Ishikawa (cell line): ENCODE measurements at regions not wholly inside any gene's neighbourhood (a gene's known extent, or its start where the extent isn't known, plus 50 kb on each side); places are given as distances from the start of the nearest gene placed in this dataset.

Experiments used
- CEBPB ChIP-seq: IDR thresholded peaks from 2 replicates; pipeline ENCODE4 v1.6.1; 2012
- EGR1 ChIP-seq: IDR thresholded peaks from 2 replicates; pipeline ENCODE4 v1.6.1; 2012
- EP300 ChIP-seq: IDR thresholded peaks from 2 replicates; pipeline ENCODE4 v1.6.1; 2012; ENCODE audit warnings: borderline replicate concordance
- FOXM1 ChIP-seq: IDR thresholded peaks from 2 replicates; pipeline ENCODE4 v1.6.1; 2012; ENCODE audit warnings: low read depth, borderline replicate concordance
- NFIC ChIP-seq: IDR thresholded peaks from 2 replicates; pipeline ENCODE4 v1.6.1; 2012
- RAD21 ChIP-seq: IDR thresholded peaks from 2 replicates; pipeline ENCODE4 v1.6.1; 2012; ENCODE audit warnings: low read depth
- TAF1 ChIP-seq: IDR thresholded peaks from 2 replicates; pipeline ENCODE4 v1.6.1; 2012; ENCODE audit warnings: low read depth, mild to moderate bottlenecking
- TEAD4 ChIP-seq: IDR thresholded peaks from 2 replicates; pipeline ENCODE4 v1.6.1; 2012
- ZBTB7A ChIP-seq: IDR thresholded peaks from 2 replicates; pipeline ENCODE4 v1.6.1; 2012; ENCODE audit warnings: low read depth
- TF ChIP-seq, protein P1 (sequence below): IDR thresholded peaks from 2 replicates; pipeline ENCODE4 v1.6.1; 2012; ENCODE audit warnings: low read depth, mild to moderate bottlenecking
- TF ChIP-seq, protein P2 (sequence below): IDR thresholded peaks from 2 replicates; pipeline ENCODE4 v1.6.1; 2012
- TF ChIP-seq, protein P3 (sequence below): IDR thresholded peaks from 2 replicates; pipeline ENCODE4 v1.6.1; 2012

DNA sequence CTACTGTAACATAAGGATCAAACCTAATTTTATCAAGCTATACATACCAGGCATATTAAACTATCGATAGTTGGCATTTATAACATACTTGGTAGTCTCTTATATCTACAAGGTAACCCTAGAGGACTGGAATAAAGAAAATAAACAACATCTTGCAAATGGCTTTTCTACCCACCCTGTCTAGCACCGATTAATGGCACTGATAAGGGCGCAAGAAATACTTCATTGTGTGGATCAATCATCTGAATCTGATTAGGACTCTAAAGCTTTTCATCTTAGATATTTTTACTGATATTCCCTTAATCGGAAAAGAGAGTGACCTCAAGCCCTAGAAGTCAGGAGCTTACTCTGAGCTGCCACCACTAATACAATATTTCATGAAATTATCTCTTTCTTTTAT lies 1461.7 kb upstream of the PIK3C3 start:
- TF ChIP-seq, protein P1, sequence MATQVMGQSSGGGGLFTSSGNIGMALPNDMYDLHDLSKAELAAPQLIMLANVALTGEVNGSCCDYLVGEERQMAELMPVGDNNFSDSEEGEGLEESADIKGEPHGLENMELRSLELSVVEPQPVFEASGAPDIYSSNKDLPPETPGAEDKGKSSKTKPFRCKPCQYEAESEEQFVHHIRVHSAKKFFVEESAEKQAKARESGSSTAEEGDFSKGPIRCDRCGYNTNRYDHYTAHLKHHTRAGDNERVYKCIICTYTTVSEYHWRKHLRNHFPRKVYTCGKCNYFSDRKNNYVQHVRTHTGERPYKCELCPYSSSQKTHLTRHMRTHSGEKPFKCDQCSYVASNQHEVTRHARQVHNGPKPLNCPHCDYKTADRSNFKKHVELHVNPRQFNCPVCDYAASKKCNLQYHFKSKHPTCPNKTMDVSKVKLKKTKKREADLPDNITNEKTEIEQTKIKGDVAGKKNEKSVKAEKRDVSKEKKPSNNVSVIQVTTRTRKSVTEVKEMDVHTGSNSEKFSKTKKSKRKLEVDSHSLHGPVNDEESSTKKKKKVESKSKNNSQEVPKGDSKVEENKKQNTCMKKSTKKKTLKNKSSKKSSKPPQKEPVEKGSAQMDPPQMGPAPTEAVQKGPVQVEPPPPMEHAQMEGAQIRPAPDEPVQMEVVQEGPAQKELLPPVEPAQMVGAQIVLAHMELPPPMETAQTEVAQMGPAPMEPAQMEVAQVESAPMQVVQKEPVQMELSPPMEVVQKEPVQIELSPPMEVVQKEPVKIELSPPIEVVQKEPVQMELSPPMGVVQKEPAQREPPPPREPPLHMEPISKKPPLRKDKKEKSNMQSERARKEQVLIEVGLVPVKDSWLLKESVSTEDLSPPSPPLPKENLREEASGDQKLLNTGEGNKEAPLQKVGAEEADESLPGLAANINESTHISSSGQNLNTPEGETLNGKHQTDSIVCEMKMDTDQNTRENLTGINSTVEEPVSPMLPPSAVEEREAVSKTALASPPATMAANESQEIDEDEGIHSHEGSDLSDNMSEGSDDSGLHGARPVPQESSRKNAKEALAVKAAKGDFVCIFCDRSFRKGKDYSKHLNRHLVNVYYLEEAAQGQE, result no peak
- TF ChIP-seq, protein P2, sequence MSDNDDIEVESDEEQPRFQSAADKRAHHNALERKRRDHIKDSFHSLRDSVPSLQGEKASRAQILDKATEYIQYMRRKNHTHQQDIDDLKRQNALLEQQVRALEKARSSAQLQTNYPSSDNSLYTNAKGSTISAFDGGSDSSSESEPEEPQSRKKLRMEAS, result no peak
- TF ChIP-seq ZBTB7A (no peak), EGR1 (no peak), CEBPB (no peak), RAD21 (no peak), TEAD4 (no peak), FOXM1 (no peak), TAF1 (no peak), EP300 (no peak), NFIC (no peak)
- TF ChIP-seq, protein P3, sequence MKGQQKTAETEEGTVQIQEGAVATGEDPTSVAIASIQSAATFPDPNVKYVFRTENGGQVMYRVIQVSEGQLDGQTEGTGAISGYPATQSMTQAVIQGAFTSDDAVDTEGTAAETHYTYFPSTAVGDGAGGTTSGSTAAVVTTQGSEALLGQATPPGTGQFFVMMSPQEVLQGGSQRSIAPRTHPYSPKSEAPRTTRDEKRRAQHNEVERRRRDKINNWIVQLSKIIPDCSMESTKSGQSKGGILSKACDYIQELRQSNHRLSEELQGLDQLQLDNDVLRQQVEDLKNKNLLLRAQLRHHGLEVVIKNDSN, result no peak
